ENCODE measurements at regions not wholly inside any gene's neighbourhood (a gene's known extent, or its start where the extent isn't known, plus 50 kb on each side); places are given as distances from the start of the nearest gene placed in this dataset.

DNA sequence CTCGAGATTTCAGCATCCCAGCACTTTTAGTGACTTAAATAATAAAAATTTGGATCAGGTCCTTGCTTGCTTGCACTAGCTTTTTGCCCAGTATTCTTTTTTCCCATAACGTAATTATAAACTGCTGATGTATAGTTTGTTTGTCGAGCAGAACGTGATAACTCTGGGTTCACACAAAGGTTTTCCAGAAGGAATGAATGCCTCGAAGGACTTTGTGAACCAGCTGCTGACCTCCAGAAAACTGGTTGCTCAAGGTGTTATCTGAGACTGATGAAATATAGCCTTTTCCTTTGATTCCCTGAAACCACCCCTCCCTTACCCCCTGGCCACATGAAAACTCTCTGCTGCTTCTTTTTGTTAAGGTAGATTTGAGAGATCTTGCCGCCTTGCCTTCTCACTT, 229.1 kb upstream of the CARD18 start:
- TF ChIP-seq POLR2A (IDR thresholded peaks at IDR 0.05; ENCODE audit: low read depth, low read length) (no peak), TAF1 (IDR thresholded peaks at IDR 0.05; ENCODE audit: borderline replicate concordance, low read depth, low read length) (no peak)
